ENCODE measurements at regions not wholly inside any gene's neighbourhood (a gene's known extent, or its start where the extent isn't known, plus 50 kb on each side); places are given as distances from the start of the nearest gene placed in this dataset.

DNA sequence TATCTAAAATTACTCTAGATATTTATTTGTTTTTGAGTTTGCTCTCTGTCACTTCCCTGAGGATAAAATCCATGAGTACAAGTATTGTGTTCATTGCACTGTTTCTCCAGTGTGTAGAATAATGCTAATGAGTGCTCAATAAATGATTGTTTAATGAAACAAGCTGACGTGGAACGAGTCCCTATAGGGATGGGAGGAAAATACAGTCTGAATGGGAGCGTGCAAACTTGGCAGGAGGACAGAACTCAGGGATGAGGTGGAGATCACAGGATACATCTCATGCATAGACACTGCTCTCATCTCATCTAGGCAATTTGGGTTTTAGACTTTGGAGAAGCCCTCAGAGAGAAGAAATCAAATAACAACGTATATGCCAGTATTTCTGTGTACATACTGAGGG is 58.4 kb upstream of the ZC3H12C start:
- no peaks in the 10 kb centered on the region for H3K36me3 ChIP-seq (ENCODE audit: control insufficient read depth, insufficient read depth, low read length)
- H3K27me3 ChIP-seq (ENCODE audit: control insufficient read depth, insufficient read depth, low read length, poor library complexity, severe bottlenecking) = no peaks in the 10 kb centered on the region
- H3K9me3 Mint-ChIP-seq = no peaks in the 10 kb centered on the region
- no peak overlapping the region for H3K27ac ChIP-seq (ENCODE audit: low read depth, low read length)
- H3K27ac Mint-ChIP-seq = no peak overlapping the region
- no peak overlapping the region for H3K4me3 ChIP-seq (ENCODE audit: low read length)
- peaks cover 16% of the 10 kb centered on the region for H3K4me1 ChIP-seq (ENCODE audit: control insufficient read depth, insufficient read depth, low read length)
- DNase-seq = no peak
- no peaks in the 10 kb centered on the region for H3K36me3 Mint-ChIP-seq (ENCODE audit: low read depth)
- no peaks in the 10 kb centered on the region for H3K27me3 Mint-ChIP-seq (ENCODE audit: insufficient read depth)
- H3K9me3 ChIP-seq (ENCODE audit: control insufficient read depth, low read length) = no peaks in the 10 kb centered on the region
- H3K4me3 Mint-ChIP-seq = no peak overlapping the region
- 87 to 93% methylated on average over 3 to 4 of the region's 4 CpGs for WGBS, 2 experiments (ENCODE audit: insufficient coverage in 1 of 2, insufficient read length in 1 of 2)
- no peak overlapping the region for H3K9ac ChIP-seq (ENCODE audit: extremely low read depth, low read length, poor library complexity, severe bottlenecking)
- no peak for TF ChIP-seq CTCF (conservative IDR thresholded peaks at IDR 0.05)
- peaks cover 16% of the 10 kb centered on the region for H3K4me1 Mint-ChIP-seq

- Histone ChIP-seq H3K4me3 (ENCODE audit: low read length) (no peak overlapping the region), H3K27me3 (ENCODE audit: control insufficient read depth, insufficient read depth, low read length, poor library complexity, severe bottlenecking) (no peaks in the 10 kb centered on the region), H3K27ac (ENCODE audit: low read depth, low read length) (no peak overlapping the region), H3K36me3 (ENCODE audit: control insufficient read depth, insufficient read depth, low read length) (no peaks in the 10 kb centered on the region), H3K9ac (ENCODE audit: extremely low read depth, low read length, poor library complexity, severe bottlenecking) (no peak overlapping the region), H3K4me1 (ENCODE audit: control insufficient read depth, insufficient read depth, low read length) (peaks cover 11% of the 10 kb centered on the region), H3K9me3 (ENCODE audit: control insufficient read depth, low read length) (no peaks in the 10 kb centered on the region)
- H3K27me3 Mint-ChIP-seq (ENCODE audit: insufficient read depth) = no peaks in the 10 kb centered on the region
- DNase-seq = no peak
- peaks cover 14% of the 10 kb centered on the region for H3K4me1 Mint-ChIP-seq
- H3K36me3 Mint-ChIP-seq (ENCODE audit: low read depth) = no peaks in the 10 kb centered on the region
- no peaks in the 10 kb centered on the region for H3K9me3 Mint-ChIP-seq
- H3K4me3 Mint-ChIP-seq = no peak overlapping the region
- no peak overlapping the region for H3K27ac Mint-ChIP-seq
- TF ChIP-seq CTCF (conservative IDR thresholded peaks at IDR 0.05) = no peak
- WGBS, 2 experiments (ENCODE audit: insufficient coverage in 1 of 2, insufficient read length in 1 of 2) = 51% methylated on average over 2 of the region's 2 CpGs; no CpG with 5 or more reads in 1 of the 2 experiments
Observed at GRCh38 chr11:110035357-110035756, 57.8 kb upstream of the ZC3H12C start.

DNA sequence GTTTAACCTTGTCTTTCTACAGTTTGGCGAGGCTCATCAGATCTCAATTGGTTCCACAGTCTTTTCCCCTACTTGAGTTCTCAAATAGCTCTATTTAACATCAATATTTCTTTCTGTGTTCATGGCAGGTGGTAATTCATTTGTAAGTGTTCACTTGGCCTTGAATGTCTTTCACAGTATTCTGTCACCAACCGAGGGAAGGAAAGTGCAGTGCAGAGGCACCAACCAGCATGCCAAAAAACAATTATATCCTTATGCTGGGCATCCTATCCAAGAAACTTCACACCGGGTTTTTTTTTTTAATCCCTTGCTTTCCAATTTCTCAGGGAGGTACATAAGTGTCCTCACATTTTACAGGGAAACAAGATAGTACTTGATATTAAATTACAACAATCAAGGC is 55.0 kb upstream of the ZC3H12C start:
- no peak overlapping the region for H3K27ac Mint-ChIP-seq
- peaks cover 4% of the 10 kb centered on the region for H3K4me1 Mint-ChIP-seq
- H3K27me3 ChIP-seq (ENCODE audit: control insufficient read depth, insufficient read depth, low read length, poor library complexity, severe bottlenecking) = no peaks in the 10 kb centered on the region
- H3K36me3 Mint-ChIP-seq (ENCODE audit: low read depth) = no peaks in the 10 kb centered on the region
- H3K4me3 Mint-ChIP-seq = no peak overlapping the region
- no peak for TF ChIP-seq CTCF (conservative IDR thresholded peaks at IDR 0.05)
- no peak overlapping the region for H3K9ac ChIP-seq (ENCODE audit: extremely low read depth, low read length, poor library complexity, severe bottlenecking)
- WGBS, 2 experiments (ENCODE audit: insufficient coverage in 1 of 2, insufficient read length in 1 of 2) = 90 to 99% methylated on average over 2 to 3 of the region's 3 CpGs
- no peak overlapping the region for H3K4me3 ChIP-seq (ENCODE audit: low read length)
- no peaks in the 10 kb centered on the region for H3K4me1 ChIP-seq (ENCODE audit: control insufficient read depth, insufficient read depth, low read length)
- no peaks in the 10 kb centered on the region for H3K9me3 ChIP-seq (ENCODE audit: control insufficient read depth, low read length)
- no peaks in the 10 kb centered on the region for H3K36me3 ChIP-seq (ENCODE audit: control insufficient read depth, insufficient read depth, low read length)
- no peak for DNase-seq
- no peaks in the 10 kb centered on the region for H3K9me3 Mint-ChIP-seq
- H3K27ac ChIP-seq (ENCODE audit: low read depth, low read length) = no peak overlapping the region
- H3K27me3 Mint-ChIP-seq (ENCODE audit: insufficient read depth) = no peaks in the 10 kb centered on the region
